IMR-90 (cell line): ENCODE measurements at regions not wholly inside any gene's neighbourhood (a gene's known extent, or its start where the extent isn't known, plus 50 kb on each side); places are given as distances from the start of the nearest gene placed in this dataset.

Source experiments
- ATAC-seq: fragments of 200-7000 bp; cut with Tn5 transposase; 2 replicates; pipeline ENCODE4 v1.9.1; 2020; ENCODE audit warnings: low read depth, mild to moderate bottlenecking, moderate library complexity
- BruUV-seq: library from RNA; stranded (reverse); fragments of 400-500 nt; replicated peaks from 2 replicates; lab custom pipeline; 2021; lab: Mats Ljungman, UMichigan
- CTCF ChIA-PET: fragments of 300-600 bp; formaldehyde crosslinking; extraction: SDS; loops from one replicate; lab custom pipeline; 2021; ENCODE audit warnings: antibody characterized with exemption; lab: Yijun Ruan, JAX
- POLR2A ChIA-PET: fragments of 300-600 bp; sonication (Branson Sonifier 250); formaldehyde crosslinking; loops from one replicate; lab custom pipeline; 2022; ENCODE audit warnings: antibody characterized with exemption; ENCODE audit not compliant: unreplicated experiment; lab: Charles Lee
- DNase-seq: peaks from one replicate; pipeline ENCODE4 v3.0.0; 2013
- H2AFZ ChIP-seq: replicated peaks from 2 replicates; pipeline ENCODE3; 2013; ENCODE audit warnings: low read length, mild to moderate bottlenecking; ENCODE audit not compliant: poor library complexity
- H2AK5ac ChIP-seq: 2 replicates; pipeline ENCODE4 v1.6.1; 2013; ENCODE audit warnings: low read depth, low read length, inconsistent platforms
- H2AK9ac ChIP-seq: replicated peaks from 2 replicates; pipeline ENCODE3; 2013; ENCODE audit warnings: mild to moderate bottlenecking, low read depth, low read length, moderate library complexity; ENCODE audit not compliant: poor library complexity
- H2BK120ac ChIP-seq: 2 replicates; pipeline ENCODE4 v1.6.1; 2013; ENCODE audit warnings: low read depth, low read length, inconsistent platforms
- H2BK15ac ChIP-seq: 3 replicates; pipeline ENCODE4 v1.6.1; 2013; ENCODE audit warnings: low read depth, low read length, inconsistent platforms
- H2BK20ac ChIP-seq: 2 replicates; pipeline ENCODE4 v1.6.1; 2013; ENCODE audit warnings: low read depth, mild to moderate bottlenecking, inconsistent platforms, low read length, moderate library complexity
- H2BK5ac ChIP-seq: 2 replicates; pipeline ENCODE4 v1.6.1; 2013; ENCODE audit warnings: mild to moderate bottlenecking, low read depth, low read length, inconsistent platforms; ENCODE audit not compliant: poor library complexity, severe bottlenecking
- H3K14ac ChIP-seq: replicated peaks from 2 replicates; pipeline ENCODE4 v1.6.1; 2013; ENCODE audit warnings: low read depth, low read length, inconsistent platforms
- H3K18ac ChIP-seq: 2 replicates; pipeline ENCODE4 v1.6.1; 2013; ENCODE audit warnings: low read depth, low read length, control low read depth
- H3K23ac ChIP-seq: 2 replicates; pipeline ENCODE4 v1.6.1; 2013; ENCODE audit warnings: low read depth, low read length, inconsistent platforms
- H3K27ac ChIP-seq: 2 replicates; pipeline ENCODE4 v1.5.1; 2013; ENCODE audit warnings: mild to moderate bottlenecking, control low read depth, low read length; ENCODE audit not compliant: insufficient read depth
- H3K27me3 ChIP-seq: 2 replicates; pipeline ENCODE4 v1.6.1; 2013; ENCODE audit warnings: low read length; ENCODE audit not compliant: control insufficient read depth, insufficient read depth
- H3K36me3 ChIP-seq: 2 replicates; pipeline ENCODE4 v1.6.1; 2013; ENCODE audit warnings: low read length, mixed read lengths; ENCODE audit not compliant: control insufficient read depth, insufficient read depth
- H3K4ac ChIP-seq: 2 replicates; pipeline ENCODE4 v1.6.1; 2013; ENCODE audit warnings: low read depth, low read length, inconsistent platforms
- H3K4me1 ChIP-seq: 2 replicates; pipeline ENCODE4 v1.6.1; 2013; ENCODE audit warnings: low read length, mixed read lengths; ENCODE audit not compliant: control insufficient read depth, insufficient read depth
- H3K4me2 ChIP-seq: 2 replicates; pipeline ENCODE4 v1.6.1; 2013; ENCODE audit warnings: low read depth, mild to moderate bottlenecking, control low read depth, low read length, moderate library complexity
- H3K4me3 ChIP-seq: 2 replicates; pipeline ENCODE4 v1.5.1; 2013; ENCODE audit warnings: low read depth, mild to moderate bottlenecking, control low read depth, low read length, moderate library complexity; ENCODE audit not compliant: insufficient read depth
- H3K56ac ChIP-seq: 2 replicates; pipeline ENCODE4 v1.6.1; 2013; ENCODE audit warnings: low read length, inconsistent platforms; ENCODE audit not compliant: insufficient read depth; ENCODE audit errors: extremely low read depth
- H3K79me1 ChIP-seq, 2 experiments: 2 replicates each; pipeline ENCODE4 v1.6.1; 2013; ENCODE audit warnings: low read length in 2 of 2, inconsistent platforms in 1 of 2, low read depth in 1 of 2
- H3K9ac ChIP-seq: 2 replicates; pipeline ENCODE4 v1.6.1; 2013; ENCODE audit warnings: low read depth, low read length, control low read depth
- H3K9me1 ChIP-seq: 2 replicates; pipeline ENCODE4 v1.6.1; 2013; ENCODE audit warnings: low read length, inconsistent platforms; ENCODE audit not compliant: insufficient read depth
- H3K9me3 ChIP-seq: 2 replicates; pipeline ENCODE4 v1.6.1; 2013; ENCODE audit warnings: low read length; ENCODE audit not compliant: control insufficient read depth, insufficient read depth
- H4K20me1 ChIP-seq: 2 replicates; pipeline ENCODE4 v1.6.1; 2013; ENCODE audit warnings: low read length, inconsistent platforms; ENCODE audit not compliant: insufficient read depth
- H4K5ac ChIP-seq: 2 replicates; pipeline ENCODE4 v1.6.1; 2013; ENCODE audit warnings: mild to moderate bottlenecking, low read depth, low read length, control low read depth
- H4K8ac ChIP-seq, 2 experiments: 2 replicates each; pipeline ENCODE4 v1.6.1; 2013; ENCODE audit warnings: low read depth in 2 of 2, low read length in 2 of 2, control low read depth in 1 of 2, inconsistent platforms in 1 of 2
- H4K91ac ChIP-seq: 2 replicates; pipeline ENCODE4 v1.6.1; 2013; ENCODE audit warnings: low read depth, low read length, inconsistent platforms; ENCODE audit not compliant: insufficient read depth
- CEBPB ChIP-seq: IDR thresholded peaks from 2 replicates; pipeline ENCODE4 v1.6.1; 2012; ENCODE audit warnings: low read depth, low read length, improper control_type of control experiment
- CTCF ChIP-seq: conservative IDR thresholded peaks from 2 replicates; pipeline ENCODE4 v1.5.1; 2012; ENCODE audit warnings: mild to moderate bottlenecking, low read depth, low read length, improper control_type of control experiment
- MXI1 ChIP-seq: IDR thresholded peaks from 2 replicates; pipeline ENCODE4 v1.6.1; 2012; ENCODE audit warnings: low read depth, mild to moderate bottlenecking, low read length, moderate library complexity, borderline replicate concordance
- POLR2A ChIP-seq: IDR thresholded peaks from 2 replicates; pipeline ENCODE4 v1.6.1; 2012; ENCODE audit warnings: mild to moderate bottlenecking, low read depth, low read length
- RAD21 ChIP-seq: IDR thresholded peaks from 2 replicates; pipeline ENCODE4 v1.6.1; 2012; ENCODE audit warnings: low read length, improper control_type of control experiment
- WGBS, 2 experiments: methylation state at CpG; one replicate each; pipeline versions ENCODE4 v1.1.5 to v1.1.7; 2013; ENCODE audit warnings: missing lambda C conversion rate in 2 of 2; ENCODE audit not compliant: insufficient read length in 1 of 2; ENCODE audit errors: extremely low coverage in 2 of 2; 5-methylcytosine and 5-hydroxymethylcytosine counted together
- dilution Hi-C: fragments of 300-500 bp; cut with HindIII; formaldehyde crosslinking; loops from one replicate; pipeline ENCODE4 v1.14.3; 2018; ENCODE audit warnings: low sequenced_read_pairs; ENCODE audit not compliant: unreplicated experiment
- in situ Hi-C: fragments of 300-500 bp; cut with MboI; formaldehyde crosslinking; loops from 3 replicates; pipeline ENCODE4 v1.14.3; 2019; ENCODE audit warnings: low sequenced_read_pairs, inconsistent platforms, mixed read lengths
- intact Hi-C: fragments of 100-400 bp; cut with micrococcal nuclease; formaldehyde crosslinking; loops from 2 replicates; pipeline ENCODE4 v1.10.0; 2022
- TF ChIP-seq, protein P1 (sequence below): fragments of 150-350 bp; IDR thresholded peaks from 2 replicates; pipeline ENCODE4 v1.6.1; 2017; ENCODE audit warnings: mild to moderate bottlenecking, antibody characterized with exemption, low read length, low read depth

- Histone ChIP-seq H3K14ac (no peak overlapping the region), H2BK15ac (no peak overlapping the region), H3K9me3 (peaks cover 8% of the 10 kb centered on the region), H3K4me1 (no peaks in the 10 kb centered on the region), H3K4ac (no peak overlapping the region), H3K27me3 (no peaks in the 10 kb centered on the region), H3K36me3 (no peaks in the 10 kb centered on the region), H4K5ac (no peak overlapping the region), H4K91ac (no peak overlapping the region), H3K4me2 (no peak overlapping the region), H4K8ac (no peak overlapping the region), H3K18ac (no peak overlapping the region), H2BK5ac (no peak overlapping the region), H2AK9ac (no peak overlapping the region), H3K4me3 (no peak overlapping the region), H3K27ac (no peak overlapping the region), H3K56ac (no peak overlapping the region), H2BK120ac (no peak overlapping the region), H3K9me1 (no peaks in the 10 kb centered on the region), H3K9ac (no peak overlapping the region), H2BK20ac (no peak overlapping the region), H2AK5ac (no peak overlapping the region), H4K20me1 (no peaks in the 10 kb centered on the region), H3K23ac (no peak overlapping the region), H2AFZ (no peak overlapping the region), H3K79me1 (no peaks in the 10 kb centered on the region)
- CTCF ChIA-PET = no interaction called here
- dilution Hi-C loops = no loop called here
- TF ChIP-seq MXI1 (no peak), POLR2A (no peak), CEBPB (no peak), CTCF (no peak), RAD21 (no peak)
- TF ChIP-seq, protein P1, sequence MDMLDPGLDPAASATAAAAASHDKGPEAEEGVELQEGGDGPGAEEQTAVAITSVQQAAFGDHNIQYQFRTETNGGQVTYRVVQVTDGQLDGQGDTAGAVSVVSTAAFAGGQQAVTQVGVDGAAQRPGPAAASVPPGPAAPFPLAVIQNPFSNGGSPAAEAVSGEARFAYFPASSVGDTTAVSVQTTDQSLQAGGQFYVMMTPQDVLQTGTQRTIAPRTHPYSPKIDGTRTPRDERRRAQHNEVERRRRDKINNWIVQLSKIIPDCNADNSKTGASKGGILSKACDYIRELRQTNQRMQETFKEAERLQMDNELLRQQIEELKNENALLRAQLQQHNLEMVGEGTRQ = no peak
- in situ Hi-C loops = no loop called here
- intact Hi-C loops = no loop called here
- no CpG with 5 or more reads among the region's 2 CpGs for WGBS, 2 experiments
- DNase-seq = no peak
- no TSS peak for BruUV-seq
- POLR2A ChIA-PET = no interaction called here
- ATAC-seq = no peak
Measured at GRCh38 chr1:14245954-14246353, 352.5 kb upstream of the KAZN start.
